Kidney (tissue), 13 donors: ENCODE measurements at regions not wholly inside any gene's neighbourhood (a gene's known extent, or its start where the extent isn't known, plus 50 kb on each side); places are given as distances from the start of the nearest gene placed in this dataset.

Experiments
- DNase-seq, 5 donors: peaks; one replicate each; pipeline ENCODE4 v3.0.0-alpha.2; 2013 to 2020
- FAIRE-seq: peaks from 2 replicates; lab custom pipeline; 2012; peaks lifted over from hg19 to GRCh38; lab: Jason Lieb, UNC
- H3K27ac ChIP-seq, 2 donors: one replicate each; pipeline ENCODE4 v1.7.0; 2013; ENCODE audit warnings: low read depth in 2 of 2, low read length in 2 of 2, inconsistent platforms in 1 of 2
- H3K27me3 ChIP-seq: one replicate; pipeline ENCODE4 v1.7.1; 2013; ENCODE audit warnings: low read length, inconsistent platforms; ENCODE audit not compliant: control insufficient read depth, insufficient read depth
- H3K36me3 ChIP-seq, 3 donors: one replicate each; pipeline versions ENCODE4 v1.7.0 to v1.7.1; 2013; ENCODE audit warnings: low read length in 3 of 3, control low read depth in 1 of 3, inconsistent platforms in 1 of 3; ENCODE audit not compliant: insufficient read depth in 3 of 3, control insufficient read depth in 2 of 3
- H3K4me1 ChIP-seq, 3 donors: one replicate each; pipeline versions ENCODE4 v1.7.0 to v1.7.1; 2013; ENCODE audit warnings: low read length in 3 of 3, inconsistent platforms in 1 of 3, low read depth in 1 of 3; ENCODE audit not compliant: control insufficient read depth in 2 of 3, insufficient read depth in 2 of 3
- H3K4me3 ChIP-seq, 3 donors: one replicate each; pipeline versions ENCODE4 v1.7.0 to v1.8.1; 2013; ENCODE audit warnings: low read length in 3 of 3, control low read depth in 1 of 3, inconsistent platforms in 1 of 3
- H3K9ac ChIP-seq, 3 donors: one replicate each; pipeline versions ENCODE4 v1.7.0 to v1.7.1; 2013; ENCODE audit warnings: low read length in 3 of 3, control low read depth in 1 of 3, inconsistent platforms in 1 of 3
- H3K9me3 ChIP-seq, 3 donors: one replicate each; pipeline versions ENCODE4 v1.7.0 to v1.7.1; 2013; ENCODE audit warnings: low read length in 3 of 3, control low read depth in 1 of 3, inconsistent platforms in 1 of 3; ENCODE audit not compliant: control insufficient read depth in 2 of 3, insufficient read depth in 1 of 3
- CTCF ChIP-seq: IDR thresholded peaks from 3 replicates; pipeline ENCODE4 v1.5.1; 2012; ENCODE audit warnings: mild to moderate bottlenecking, moderate library complexity, borderline replicate concordance; ENCODE audit not compliant: insufficient read depth; ENCODE audit errors: extremely low read depth
- intact Hi-C: fragments of 100-400 bp; cut with DNase I; formaldehyde crosslinking; loops from one replicate; pipeline ENCODE4 v1.11.1; 2022
- donor health status: control.
- donor health status: control.
- donor health status: control.
- donor health status: control.
- donor health status: control.
- donor health status: DM: yes; HTN: yes; CAD: no.
- donor health status: Normal renal cell carcinoma (clear cell type).

GRCh38 chr10:123356799-123357198 is 202.6 kb downstream of the BUB3 start:
- intact Hi-C loops = no loop called here
- no peak overlapping the region for H3K4me3 ChIP-seq
- no peak overlapping the region for H3K9ac ChIP-seq
- H3K4me1 ChIP-seq = no peaks in the 10 kb centered on the region
- FAIRE-seq (no peak), DNase-seq (no peak)
- no peaks in the 10 kb centered on the region for H3K36me3 ChIP-seq
- no peak overlapping the region for H3K27ac ChIP-seq
- no peak for TF ChIP-seq CTCF
- H3K27me3 ChIP-seq = no peaks in the 10 kb centered on the region
- H3K9me3 ChIP-seq = no peaks in the 10 kb centered on the region

GRCh38 chr10:123357421-123357930 is 203.3 kb downstream of the BUB3 start:
- no peaks in the 10 kb centered on the region for H3K9me3 ChIP-seq
- H3K27ac ChIP-seq = no peak overlapping the region
- intact Hi-C loops = no loop called here
- H3K36me3 ChIP-seq = no peaks in the 10 kb centered on the region
- no peaks in the 10 kb centered on the region for H3K27me3 ChIP-seq
- no peaks in the 10 kb centered on the region for H3K4me1 ChIP-seq
- H3K4me3 ChIP-seq = no peak overlapping the region
- no peak for TF ChIP-seq CTCF
- DNase-seq (peak in 4 of 5 donors; percentile 74 to 92 (median 87)), FAIRE-seq (no peak)
- no peak overlapping the region for H3K9ac ChIP-seq

- H3K9me3 ChIP-seq = no peaks in the 10 kb centered on the region
- FAIRE-seq = no peak
- intact Hi-C loops = no loop called here
- H3K36me3 ChIP-seq = no peaks in the 10 kb centered on the region
- DNase-seq = peak in 1 of 5 donors; percentile 3
- H3K27ac ChIP-seq = no peak overlapping the region
- H3K27me3 ChIP-seq = no peaks in the 10 kb centered on the region
- no peak overlapping the region for H3K4me3 ChIP-seq
- no peaks in the 10 kb centered on the region for H3K4me1 ChIP-seq
- H3K9ac ChIP-seq = no peak overlapping the region
- TF ChIP-seq CTCF = no peak
These were observed 205.3 kb downstream of the BUB3 start for GRCh38 chr10:123359539-123359938.

- Histone ChIP-seq H3K4me3 (no peak overlapping the region), H3K27me3 (no peaks in the 10 kb centered on the region), H3K4me1 (no peaks in the 10 kb centered on the region), H3K9ac (no peak overlapping the region), H3K27ac (no peak overlapping the region), H3K36me3 (no peaks in the 10 kb centered on the region), H3K9me3 (no peaks in the 10 kb centered on the region)
- intact Hi-C loops = no loop called here
- FAIRE-seq (no peak), DNase-seq (no peak)
- TF ChIP-seq CTCF = no peak
These were observed 207.6 kb downstream of the BUB3 start for GRCh38 chr10:123361832-123362231.
